Trophoblast cell (in vitro differentiated cells and primary cell): ENCODE measurements at regions not wholly inside any gene's neighbourhood (a gene's known extent, or its start where the extent isn't known, plus 50 kb on each side); places are given as distances from the start of the nearest gene placed in this dataset.

Experiments used
- DNase-seq, 2 donors: peaks; one replicate each; pipeline ENCODE4 v3.0.0-alpha.2; 2016
- H2AFZ ChIP-seq: 2 replicates; pipeline ENCODE4 v1.6.1; 2013; ENCODE audit warnings: low read length, moderate library complexity, mild to moderate bottlenecking; ENCODE audit not compliant: insufficient read depth, poor library complexity
- H2AK5ac ChIP-seq: 2 replicates; pipeline ENCODE4 v1.6.1; 2013; ENCODE audit warnings: mild to moderate bottlenecking, low read length
- H2BK120ac ChIP-seq: 2 replicates; pipeline ENCODE4 v1.6.1; 2013; ENCODE audit warnings: low read length, mild to moderate bottlenecking, moderate library complexity; ENCODE audit not compliant: insufficient read depth, poor library complexity
- H2BK12ac ChIP-seq: 2 replicates; pipeline ENCODE4 v1.6.1; 2013; ENCODE audit warnings: mild to moderate bottlenecking, low read length, moderate library complexity
- H2BK5ac ChIP-seq: 2 replicates; pipeline ENCODE4 v1.6.1; 2013; ENCODE audit warnings: low read length, low read depth, moderate library complexity, mild to moderate bottlenecking; ENCODE audit not compliant: poor library complexity
- H3K14ac ChIP-seq: 2 replicates; pipeline ENCODE4 v1.6.1; 2013; ENCODE audit warnings: mild to moderate bottlenecking, low read length
- H3K18ac ChIP-seq: 2 replicates; pipeline ENCODE4 v1.6.1; 2013; ENCODE audit warnings: mild to moderate bottlenecking, low read length
- H3K23ac ChIP-seq: 2 replicates; pipeline ENCODE4 v1.6.1; 2013; ENCODE audit warnings: low read length
- H3K27ac ChIP-seq: 2 replicates; pipeline ENCODE4 v1.5.1; 2013; ENCODE audit warnings: low read depth, mild to moderate bottlenecking, inconsistent platforms, low read length, moderate library complexity
- H3K27me3 ChIP-seq: 2 replicates; pipeline ENCODE4 v1.6.1; 2013; ENCODE audit warnings: inconsistent platforms, mild to moderate bottlenecking, low read length, moderate library complexity; ENCODE audit not compliant: insufficient read depth
- H3K36me3 ChIP-seq, 2 experiments: 1 replicate in 1 of 2; 2 replicates in 1 of 2; pipeline ENCODE4 v1.6.1; 2013; ENCODE audit warnings: low read length in 2 of 2, mild to moderate bottlenecking in 2 of 2, moderate library complexity in 1 of 2; ENCODE audit not compliant: insufficient read depth in 2 of 2, control insufficient read depth in 1 of 2
- H3K4ac ChIP-seq: 2 replicates; pipeline ENCODE4 v1.6.1; 2013; ENCODE audit warnings: low read depth, mild to moderate bottlenecking, low read length, moderate library complexity
- H3K4me1 ChIP-seq, 2 experiments: 1 replicate in 1 of 2; 2 replicates in 1 of 2; pipeline ENCODE4 v1.6.1; 2013; ENCODE audit warnings: low read length in 2 of 2, mild to moderate bottlenecking in 2 of 2, moderate library complexity in 1 of 2; ENCODE audit not compliant: insufficient read depth in 2 of 2, control insufficient read depth in 1 of 2
- H3K4me2 ChIP-seq: 2 replicates; pipeline ENCODE4 v1.6.1; 2013; ENCODE audit warnings: inconsistent platforms, mild to moderate bottlenecking, low read length, moderate library complexity
- H3K4me3 ChIP-seq: 2 replicates; pipeline ENCODE4 v1.5.1; 2013; ENCODE audit warnings: mild to moderate bottlenecking, low read depth, low read length, inconsistent platforms
- H3K79me1 ChIP-seq: one replicate; pipeline ENCODE4 v1.6.1; 2013; ENCODE audit warnings: low read length
- H3K79me2 ChIP-seq: 2 replicates; pipeline ENCODE4 v1.6.1; 2013; ENCODE audit warnings: low read length, mild to moderate bottlenecking; ENCODE audit not compliant: control insufficient read depth, insufficient read depth, poor library complexity
- H3K9ac ChIP-seq: 2 replicates; pipeline ENCODE4 v1.6.1; 2013; ENCODE audit warnings: mild to moderate bottlenecking, low read length
- H3K9me3 ChIP-seq: 2 replicates; pipeline ENCODE4 v1.6.1; 2013; ENCODE audit warnings: low read depth, mild to moderate bottlenecking, control low read depth, inconsistent platforms, low read length; ENCODE audit not compliant: insufficient read depth
- H4K12ac ChIP-seq: 2 replicates; pipeline ENCODE4 v1.6.1; 2013; ENCODE audit warnings: low read depth, mild to moderate bottlenecking, low read length, moderate library complexity
- H4K8ac ChIP-seq: 2 replicates; pipeline ENCODE4 v1.6.1; 2013; ENCODE audit warnings: low read depth, mild to moderate bottlenecking, low read length, moderate library complexity
- H4K91ac ChIP-seq: one replicate; pipeline ENCODE4 v1.6.1; 2013; ENCODE audit warnings: low read depth, mild to moderate bottlenecking, low read length, moderate library complexity
- WGBS: extraction: QIAGEN DNeasy Blood & Tissue Kit; methylation state at CpG from one replicate; pipeline ENCODE4 v1.1.7; 2013; ENCODE audit warnings: missing lambda C conversion rate; ENCODE audit not compliant: insufficient read length, insufficient coverage; ENCODE audit errors: extremely low coverage; 5-methylcytosine and 5-hydroxymethylcytosine counted together

- no peaks in the 10 kb centered on the region for H3K79me2 ChIP-seq
- no peaks in the 10 kb centered on the region for H3K4me1 ChIP-seq
- no peak overlapping the region for H2AK5ac ChIP-seq
- H2BK5ac ChIP-seq: no peak overlapping the region
- H3K14ac ChIP-seq: no peak overlapping the region
- H2BK120ac ChIP-seq: no peak overlapping the region
- no peak overlapping the region for H4K8ac ChIP-seq
- H3K27ac ChIP-seq: no peak overlapping the region
- DNase-seq: peak; percentile 81 to 87
- no peak overlapping the region for H4K12ac ChIP-seq
- no peaks in the 10 kb centered on the region for H3K79me1 ChIP-seq
- H3K4me3 ChIP-seq: no peak overlapping the region
- no peak overlapping the region for H3K18ac ChIP-seq
- H3K36me3 ChIP-seq: no peaks in the 10 kb centered on the region
- H4K91ac ChIP-seq: no peak overlapping the region
- H2BK12ac ChIP-seq: no peak overlapping the region
- H3K4ac ChIP-seq: no peak overlapping the region
- no peaks in the 10 kb centered on the region for H3K27me3 ChIP-seq
- H3K23ac ChIP-seq: no peak overlapping the region
- no peak overlapping the region for H2AFZ ChIP-seq
- H3K4me2 ChIP-seq: no peak overlapping the region
- H3K9ac ChIP-seq: no peak overlapping the region
- no CpG with 5 or more reads among the region's 1 CpG for WGBS
- no peaks in the 10 kb centered on the region for H3K9me3 ChIP-seq
These were observed 226.5 kb upstream of the TUSC1 start for GRCh38 chr9:25904701-25905100.

DNA sequence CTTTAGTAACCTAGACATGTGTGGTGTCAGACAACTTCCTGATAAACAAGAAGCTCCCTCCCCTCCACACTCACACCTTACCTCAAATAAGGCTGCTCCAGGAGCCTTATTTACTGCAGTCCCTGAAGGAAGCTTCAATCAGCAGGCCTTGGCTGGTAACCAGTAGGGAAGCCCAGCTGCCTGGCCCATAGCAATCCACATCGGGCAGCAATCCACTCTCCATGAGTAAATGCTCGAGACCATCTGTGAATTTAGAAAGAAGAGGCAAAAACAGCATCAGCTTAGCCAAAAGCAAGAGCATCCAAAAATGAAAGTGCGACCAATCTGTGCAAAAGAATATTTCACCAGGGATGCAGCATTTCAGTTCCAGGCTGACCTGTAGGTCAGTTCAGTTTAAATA lies 213.3 kb upstream of the TUSC1 start:
- no CpG with 5 or more reads among the region's 3 CpGs for WGBS
- no peak overlapping the region for H2AK5ac ChIP-seq

DNA sequence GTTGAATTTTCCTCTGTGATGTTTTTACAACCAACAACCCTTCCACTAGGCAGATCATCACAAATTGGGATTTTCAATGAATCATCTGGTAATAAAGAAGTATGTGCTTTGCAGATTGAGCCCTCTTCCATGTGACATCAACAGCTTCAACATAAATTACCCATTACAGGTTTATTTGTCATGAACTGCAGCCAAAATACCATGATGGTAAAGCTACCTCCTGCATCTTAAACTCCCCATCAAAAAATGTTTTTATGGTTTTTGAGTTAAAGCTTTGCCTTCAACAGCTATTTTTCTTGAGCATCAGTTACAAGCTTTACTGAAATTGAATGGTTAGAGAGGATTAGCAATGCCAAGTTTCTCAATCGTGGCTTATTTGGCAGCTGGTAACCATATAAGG lies 211.4 kb upstream of the TUSC1 start:
- Histone ChIP-seq H3K4me2 (no peak overlapping the region), H2AFZ (no peak overlapping the region), H3K9me3 (no peaks in the 10 kb centered on the region), H3K14ac (no peak overlapping the region), H4K12ac (no peak overlapping the region), H4K8ac (no peak overlapping the region), H3K79me1 (no peaks in the 10 kb centered on the region), H3K23ac (no peak overlapping the region), H2BK12ac (no peak overlapping the region), H3K4me3 (no peak overlapping the region), H3K27me3 (no peaks in the 10 kb centered on the region), H4K91ac (no peak overlapping the region), H3K9ac (no peak overlapping the region), H2AK5ac (no peak overlapping the region), H2BK5ac (no peak overlapping the region), H3K4ac (no peak overlapping the region), H3K4me1 (no peaks in the 10 kb centered on the region), H3K36me3 (no peaks in the 10 kb centered on the region), H3K18ac (no peak overlapping the region), H3K79me2 (no peaks in the 10 kb centered on the region), H2BK120ac (no peak overlapping the region), H3K27ac (no peak overlapping the region)
- WGBS: no CpG with 5 or more reads among the region's 1 CpG
- DNase-seq: no peak

More for the DNA sequence above, 213.3 kb upstream of the TUSC1 start:
- H3K79me1 ChIP-seq: no peaks in the 10 kb centered on the region
- no peak overlapping the region for H3K9ac ChIP-seq
- H2BK5ac ChIP-seq: no peak overlapping the region
- H4K12ac ChIP-seq: no peak overlapping the region
- no peak overlapping the region for H3K4me2 ChIP-seq
- no peak overlapping the region for H3K4me3 ChIP-seq
- H3K9me3 ChIP-seq: no peaks in the 10 kb centered on the region
- H3K23ac ChIP-seq: no peak overlapping the region
- H4K91ac ChIP-seq: no peak overlapping the region
- H3K36me3 ChIP-seq: no peaks in the 10 kb centered on the region
- no peak overlapping the region for H2BK120ac ChIP-seq
- H2BK12ac ChIP-seq: no peak overlapping the region
- no peak overlapping the region for H3K18ac ChIP-seq
- H2AFZ ChIP-seq: no peak overlapping the region
- no peak for DNase-seq
- H3K14ac ChIP-seq: no peak overlapping the region
- no peaks in the 10 kb centered on the region for H3K4me1 ChIP-seq
- H3K27me3 ChIP-seq: no peaks in the 10 kb centered on the region
- H4K8ac ChIP-seq: no peak overlapping the region
- no peaks in the 10 kb centered on the region for H3K79me2 ChIP-seq
- H3K4ac ChIP-seq: no peak overlapping the region
- no peak overlapping the region for H3K27ac ChIP-seq

GRCh38 chr9:25876248-25876647 lies 198.0 kb upstream of the TUSC1 start:
- Histone ChIP-seq H4K12ac (no peak overlapping the region), H3K79me2 (no peaks in the 10 kb centered on the region), H3K27me3 (no peaks in the 10 kb centered on the region), H3K4ac (no peak overlapping the region), H3K4me1 (no peaks in the 10 kb centered on the region), H2AK5ac (no peak overlapping the region), H3K36me3 (no peaks in the 10 kb centered on the region), H3K27ac (no peak overlapping the region), H2BK5ac (no peak overlapping the region), H4K8ac (no peak overlapping the region), H2BK12ac (no peak overlapping the region), H3K79me1 (no peaks in the 10 kb centered on the region), H3K23ac (no peak overlapping the region), H3K9me3 (no peaks in the 10 kb centered on the region), H2AFZ (no peak overlapping the region), H4K91ac (no peak overlapping the region), H3K14ac (no peak overlapping the region), H3K18ac (no peak overlapping the region), H3K4me2 (no peak overlapping the region), H3K4me3 (no peak overlapping the region), H2BK120ac (no peak overlapping the region), H3K9ac (no peak overlapping the region)
- DNase-seq: no peak
- no CpG with 5 or more reads among the region's 1 CpG for WGBS
